HG02798 (cell line): ENCODE measurements at regions not wholly inside any gene's neighbourhood (a gene's known extent, or its start where the extent isn't known, plus 50 kb on each side); places are given as distances from the start of the nearest gene placed in this dataset.

Experiments
- ATAC-seq: cut with Tn5 transposase; IDR thresholded peaks from one replicate; pipeline ENCODE4 v1.9.1; 2021; ENCODE audit warnings: mild to moderate bottlenecking; ENCODE audit not compliant: unreplicated experiment, poor library complexity

DNA sequence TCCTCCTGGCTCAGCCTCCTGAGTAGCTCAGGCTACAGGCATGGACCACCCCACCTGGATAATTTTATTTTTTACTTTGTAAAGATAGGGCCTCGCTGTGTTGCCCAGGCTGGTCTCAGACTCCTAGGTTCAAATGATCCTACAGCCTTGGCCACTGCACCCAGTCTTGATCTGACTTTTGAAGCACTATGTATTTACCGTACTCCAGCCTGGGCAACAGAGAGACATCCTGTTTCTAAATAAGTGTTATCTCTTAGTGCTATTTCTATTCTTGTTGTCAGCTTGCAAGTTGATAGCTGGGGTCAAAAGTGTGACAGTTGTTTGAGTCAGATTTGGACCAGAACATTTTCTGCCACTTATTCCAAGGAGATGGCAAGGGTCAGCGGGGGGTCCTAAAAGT lies 486.4 kb downstream of the NPIPA7 start:
- no peak for ATAC-seq

DNA sequence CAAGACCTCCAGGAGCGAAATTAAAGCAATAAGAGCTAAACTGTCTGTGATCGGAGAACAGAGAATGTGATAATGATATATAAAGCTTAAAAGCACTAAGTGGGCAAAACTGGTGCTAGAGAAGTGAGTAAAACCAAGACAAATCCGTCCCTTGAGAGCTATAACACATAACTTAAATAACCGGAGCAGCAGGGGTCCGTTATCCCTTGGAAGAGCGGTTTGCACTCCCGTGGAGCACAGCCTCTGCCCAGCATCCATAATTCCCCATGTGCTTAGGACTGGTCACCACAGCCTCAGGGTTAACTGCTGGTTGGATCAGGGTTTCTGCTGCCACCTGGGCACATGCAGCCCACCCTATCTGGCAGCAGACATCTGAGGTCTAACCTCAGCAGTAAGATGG lies 489.0 kb downstream of the NPIPA7 start:
- no peak for ATAC-seq

DNA sequence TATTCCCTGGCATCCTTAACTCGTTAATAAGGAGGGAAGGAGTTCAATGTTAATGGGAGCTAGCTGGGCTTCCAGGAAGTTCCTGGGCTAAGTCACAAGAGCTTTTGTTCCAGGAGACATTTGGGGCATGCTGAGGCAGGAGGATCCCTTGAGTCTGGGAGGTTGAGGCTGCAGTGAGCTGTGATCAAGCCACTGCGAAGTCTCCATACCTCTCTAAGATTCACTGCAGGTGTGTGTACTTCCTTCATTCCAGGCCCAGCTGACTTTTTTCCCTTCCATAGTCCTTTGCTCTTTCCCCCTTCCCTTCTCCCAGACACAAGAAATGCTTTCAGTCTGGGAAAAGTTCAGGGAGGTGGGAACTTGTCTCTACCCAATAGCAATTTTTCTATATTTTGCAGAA lies 489.8 kb downstream of the NPIPA7 start:
- ATAC-seq = no peak

DNA sequence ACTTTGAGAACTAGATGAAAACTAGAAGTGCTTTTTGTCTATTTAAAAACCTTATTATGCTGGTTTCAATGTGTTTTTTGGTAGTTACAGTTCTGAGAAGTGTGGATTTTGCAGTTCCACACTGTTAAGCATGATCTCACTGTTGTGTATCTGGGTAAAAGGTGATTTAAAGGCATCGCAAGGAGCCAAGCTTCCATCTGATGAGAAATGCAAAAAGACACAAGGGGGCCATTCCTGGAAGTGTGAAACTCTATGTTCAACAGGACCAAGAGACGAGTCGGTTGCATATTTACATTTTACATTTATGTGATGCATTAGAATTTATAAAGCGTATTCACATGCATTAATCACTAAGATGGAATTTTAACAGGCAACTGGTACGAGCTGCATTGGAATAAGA lies 490.8 kb downstream of the NPIPA7 start:
- no peak for ATAC-seq

DNA sequence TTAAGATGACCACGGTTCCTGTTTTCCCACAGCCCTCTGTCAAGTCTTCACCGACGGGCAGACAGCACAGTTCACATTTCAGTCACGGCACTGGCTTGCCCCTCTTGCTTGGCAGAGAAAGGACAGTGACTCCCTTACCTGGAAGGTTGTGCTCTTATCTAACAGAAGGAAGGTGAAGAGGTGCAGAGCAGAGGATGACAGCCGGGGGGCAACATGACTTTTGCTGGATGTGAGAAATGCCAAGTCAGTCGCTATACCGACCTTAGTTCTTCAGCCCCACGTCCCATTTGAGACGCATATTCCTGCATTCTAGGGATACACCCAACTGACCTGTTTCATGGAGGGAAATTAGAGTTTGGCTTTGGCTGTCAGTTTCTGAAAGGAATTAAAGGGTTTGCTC lies 492.3 kb downstream of the NPIPA7 start:
- ATAC-seq = no peak

DNA sequence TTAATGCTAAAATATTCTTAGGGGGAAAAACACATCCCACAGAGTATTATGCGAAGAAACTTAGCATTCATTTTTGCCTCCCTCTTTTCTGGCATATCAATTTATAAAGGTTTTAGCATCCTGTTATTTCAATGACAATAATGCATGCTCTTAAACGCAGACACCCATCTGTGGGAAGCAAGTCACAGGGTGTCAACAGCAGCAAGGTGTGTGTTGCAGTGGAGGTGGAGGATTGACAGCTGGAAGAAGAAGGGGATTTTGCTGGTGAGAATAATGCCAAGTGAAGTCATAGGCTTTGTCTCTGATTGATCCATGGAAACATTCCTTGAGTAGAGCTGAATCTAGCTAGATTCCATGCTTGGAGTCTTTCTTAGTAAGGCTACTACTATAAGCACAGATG lies 498.1 kb downstream of the NPIPA7 start:
- no peak for ATAC-seq

DNA sequence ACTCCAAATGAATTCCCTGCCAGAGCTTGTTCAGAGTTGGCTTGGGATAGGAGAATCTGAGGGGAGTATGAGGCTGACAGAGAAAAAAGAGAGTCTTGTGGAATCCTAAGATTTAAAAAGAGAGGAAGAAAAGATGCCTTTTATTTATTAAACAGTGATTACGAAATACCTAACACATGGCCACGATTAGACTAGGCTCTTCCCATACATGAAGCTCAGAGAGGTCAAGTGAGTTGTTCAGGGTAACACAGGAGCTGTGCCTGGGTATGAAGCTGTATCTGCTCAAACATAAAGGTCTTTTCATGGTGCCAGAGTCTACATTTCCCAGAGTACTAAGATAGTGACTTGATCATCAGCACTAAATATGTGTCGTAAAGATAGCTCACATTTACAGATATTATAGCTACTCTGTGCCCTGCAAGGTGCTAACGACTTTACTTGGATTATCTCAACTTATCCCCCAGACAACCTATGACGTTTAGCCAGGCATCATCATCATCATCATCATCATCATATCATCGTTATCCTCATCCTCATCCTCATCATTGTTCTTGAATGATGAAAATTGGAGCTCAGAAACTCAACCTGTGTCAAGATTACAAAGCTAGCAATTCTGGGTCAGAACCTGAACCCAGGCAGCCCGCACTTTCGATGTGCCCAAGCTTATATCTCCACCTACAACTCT lies 500.8 kb downstream of the NPIPA7 start:
- ATAC-seq = no peak

DNA sequence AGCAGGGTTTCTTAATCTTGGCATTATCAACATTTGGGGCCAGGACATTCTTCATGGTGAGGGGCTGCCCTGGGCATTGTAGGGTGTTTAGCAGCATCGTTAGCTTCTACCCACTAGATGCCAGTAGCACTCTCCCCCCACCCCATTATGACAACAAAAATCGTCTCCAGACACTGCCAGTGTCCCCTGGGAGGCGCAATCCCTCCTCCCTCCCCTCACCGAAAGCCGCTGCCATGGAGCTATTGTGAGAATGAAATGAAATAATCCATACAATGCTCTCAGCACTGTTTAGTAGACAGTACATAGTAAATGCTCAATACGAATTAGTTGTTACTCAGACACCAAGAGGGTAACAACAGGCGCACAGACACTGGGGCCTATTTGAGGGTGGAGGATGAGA lies 502.9 kb downstream of the NPIPA7 start:
- ATAC-seq = no peak

DNA sequence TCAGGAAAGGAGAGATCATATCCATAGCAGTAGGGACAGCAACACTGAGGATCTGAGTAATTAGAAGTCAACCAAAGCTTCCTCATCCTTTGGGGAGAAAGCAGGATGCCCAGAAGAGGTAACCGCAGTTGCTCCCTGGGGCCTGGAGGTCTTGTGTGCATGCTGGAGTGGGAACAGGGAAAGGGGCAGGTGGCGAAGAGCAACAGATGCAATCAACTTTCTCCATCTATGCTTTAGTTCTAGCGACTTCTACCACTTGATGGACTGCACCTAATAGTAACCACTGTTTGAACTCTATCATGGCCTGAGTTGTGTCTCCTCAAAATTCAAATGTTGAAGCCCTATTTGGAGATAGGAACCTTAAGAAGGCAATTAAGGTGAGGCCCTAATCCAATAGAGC lies 503.8 kb downstream of the NPIPA7 start:
- no peak for ATAC-seq

DNA sequence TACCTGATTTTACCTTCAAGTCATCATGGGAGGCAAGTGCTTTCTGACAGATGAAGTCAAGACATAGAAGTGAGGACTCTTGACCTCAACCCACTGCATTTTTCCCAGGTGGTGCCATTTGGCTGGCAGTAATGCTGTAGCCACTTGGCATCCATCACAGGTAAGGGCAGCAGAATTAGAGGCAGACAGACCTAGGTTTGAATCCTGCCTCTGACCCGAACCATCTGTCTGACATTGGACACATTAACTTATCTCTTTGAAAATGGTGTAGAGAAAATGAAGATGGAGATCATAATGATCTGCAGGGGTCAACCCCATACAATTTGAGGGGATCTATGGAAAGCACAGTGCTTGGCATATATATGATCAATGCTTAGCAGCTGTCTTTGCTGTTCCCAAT lies 505.5 kb downstream of the NPIPA7 start:
- no peak for ATAC-seq

DNA sequence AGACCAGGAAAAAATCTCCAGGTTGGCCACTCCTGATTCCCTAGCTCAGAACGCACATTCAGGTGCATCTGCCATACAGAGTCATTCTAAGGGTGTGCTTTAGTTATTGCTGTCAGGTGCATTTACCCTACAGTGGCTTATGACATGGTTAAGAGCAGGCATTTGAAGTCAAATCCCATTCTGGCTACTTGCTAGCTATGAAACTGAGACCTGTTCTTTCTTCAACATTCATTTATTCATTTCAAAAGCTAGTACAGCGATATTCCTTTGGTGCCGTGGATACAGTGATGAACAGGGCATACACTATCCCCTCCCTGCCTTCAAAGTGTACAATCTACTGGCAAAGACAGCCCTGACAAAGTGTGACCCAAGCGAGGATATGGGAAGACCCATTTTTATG lies 508.3 kb downstream of the NPIPA7 start:
- no peak for ATAC-seq

DNA sequence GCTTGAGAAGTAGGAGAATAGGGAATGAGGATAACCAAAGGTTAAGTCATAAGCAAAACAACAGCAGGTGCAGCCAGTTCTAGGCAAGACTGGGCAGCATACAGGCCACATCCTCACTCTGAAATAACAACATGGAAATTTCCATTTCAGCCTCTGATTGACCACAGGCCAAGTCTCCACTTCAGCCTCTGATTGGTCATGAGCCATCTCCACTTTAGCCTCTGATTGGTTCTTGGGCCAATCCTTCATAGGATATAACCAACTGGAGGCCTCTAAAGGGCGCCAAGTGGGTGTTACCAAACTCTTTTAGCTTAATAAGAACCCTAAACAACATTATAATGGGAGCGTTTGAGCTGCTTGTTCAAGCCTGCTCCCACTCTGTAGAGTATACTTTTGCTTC lies 512.0 kb downstream of the NPIPA7 start:
- ATAC-seq = no peak

DNA sequence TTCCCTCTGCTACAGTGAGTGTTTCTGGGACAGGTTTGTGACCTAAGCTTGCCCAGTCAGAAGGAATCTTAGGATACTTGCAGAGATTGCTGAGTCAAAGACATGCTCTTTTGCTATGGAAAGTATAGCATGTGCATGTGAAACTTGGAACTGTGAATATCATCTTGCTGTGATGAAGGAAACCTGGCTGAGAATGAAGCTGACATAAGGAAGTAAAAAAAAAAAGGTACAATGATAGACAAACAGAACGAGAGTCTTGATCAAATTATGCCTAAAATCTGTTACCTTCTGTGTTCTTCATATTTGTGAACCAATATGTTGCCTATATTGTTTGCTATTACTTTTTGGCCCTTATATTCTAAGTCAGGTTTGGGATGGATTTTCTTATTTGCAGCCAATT lies 525.7 kb downstream of the NPIPA7 start:
- no peak for ATAC-seq

DNA sequence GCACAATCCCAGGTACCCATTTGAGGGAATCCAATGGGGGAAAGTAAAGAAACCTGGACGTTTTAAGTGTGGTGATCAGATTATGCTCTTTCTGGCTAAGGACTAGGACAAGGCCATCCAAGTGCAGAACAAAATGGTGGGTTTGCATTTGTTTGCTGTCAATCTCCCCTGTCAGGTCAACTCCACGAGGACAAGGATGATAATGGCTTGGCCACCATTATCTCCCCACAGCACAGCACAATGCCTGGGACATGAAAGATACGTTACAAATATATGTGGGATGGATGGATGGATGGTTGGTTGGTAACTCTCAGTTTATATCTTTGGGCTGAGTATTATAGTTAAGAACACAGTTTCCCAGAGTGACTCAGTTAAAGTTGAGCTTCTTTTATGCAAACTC lies 526.9 kb downstream of the NPIPA7 start:
- ATAC-seq = no peak

DNA sequence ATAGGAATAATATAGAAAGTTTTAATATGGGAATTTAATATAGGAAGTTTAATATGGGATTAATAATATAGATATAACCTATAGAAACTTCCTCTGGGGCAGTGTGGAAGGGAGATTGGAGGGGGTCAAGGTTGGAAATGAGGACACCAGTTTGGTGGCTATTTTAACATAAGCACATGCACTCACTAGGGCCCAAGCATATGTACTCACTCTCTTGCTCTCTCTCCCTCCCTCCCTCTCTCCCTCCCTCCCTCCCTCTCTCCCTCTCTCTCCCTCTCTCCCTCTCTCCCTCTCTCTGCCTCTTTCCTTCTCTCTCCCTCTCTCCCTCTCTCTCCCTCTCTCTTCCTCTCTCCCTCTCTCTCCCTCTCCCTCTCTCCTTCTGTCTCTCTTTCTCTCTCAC lies 528.1 kb downstream of the NPIPA7 start:
- no peak for ATAC-seq

DNA sequence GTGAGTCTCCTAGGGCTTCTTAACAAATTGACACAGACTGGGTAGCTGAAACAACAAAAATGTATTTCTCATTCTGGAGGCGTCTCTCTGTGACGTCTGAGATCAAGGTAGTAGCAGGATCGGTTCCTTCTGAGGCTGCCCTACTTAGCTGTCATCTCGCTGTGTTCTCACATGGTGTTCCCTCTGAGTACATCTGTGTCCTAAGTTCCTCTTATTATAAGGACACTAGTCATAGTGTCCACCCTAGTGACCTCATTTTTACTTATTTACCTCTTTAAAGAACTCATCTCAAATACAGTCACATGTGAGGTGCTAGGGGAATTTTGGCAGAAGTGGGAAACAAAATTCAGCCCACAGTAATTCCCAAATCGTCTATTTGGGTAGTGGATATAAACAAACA lies 529.1 kb downstream of the NPIPA7 start:
- no peak for ATAC-seq

DNA sequence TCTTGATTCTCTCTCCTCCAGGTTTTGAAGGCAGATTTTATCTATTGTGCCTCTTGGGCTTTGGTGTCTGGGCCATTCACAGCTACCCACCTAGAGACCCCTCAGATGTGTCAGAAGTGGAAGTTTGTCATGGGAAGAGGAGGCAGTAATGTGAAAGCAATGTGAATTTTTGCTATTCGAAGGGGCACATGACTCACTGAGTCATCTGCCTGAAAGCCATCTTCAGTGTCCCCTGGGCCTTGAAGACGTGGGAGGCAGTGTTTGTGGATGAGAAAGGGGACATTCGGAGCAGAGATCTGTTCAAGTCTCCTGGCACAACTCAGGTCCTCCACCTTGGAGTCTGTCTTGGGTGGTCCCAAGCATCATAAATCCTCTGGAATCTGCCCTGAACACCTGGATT lies 530.2 kb downstream of the NPIPA7 start:
- ATAC-seq = no peak

DNA sequence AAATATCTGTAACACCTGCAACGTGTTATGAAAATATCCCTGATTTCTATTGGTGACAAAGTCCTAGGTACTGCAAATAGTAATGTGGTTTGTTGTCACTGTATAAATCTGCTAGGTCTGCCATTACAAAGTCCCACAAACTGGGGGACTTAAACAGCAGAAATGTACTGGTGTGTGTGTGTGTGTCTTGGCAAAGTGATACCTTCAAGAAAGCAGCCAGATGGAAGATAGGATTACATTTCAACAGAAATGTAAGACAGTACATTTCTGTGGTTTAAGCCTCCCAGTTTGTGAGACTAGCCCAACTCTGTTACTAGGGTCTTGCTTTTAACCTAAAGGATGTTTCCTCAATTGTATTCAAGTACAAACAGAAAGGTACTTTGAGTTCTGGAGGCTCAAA lies 531.7 kb downstream of the NPIPA7 start:
- ATAC-seq = no peak

DNA sequence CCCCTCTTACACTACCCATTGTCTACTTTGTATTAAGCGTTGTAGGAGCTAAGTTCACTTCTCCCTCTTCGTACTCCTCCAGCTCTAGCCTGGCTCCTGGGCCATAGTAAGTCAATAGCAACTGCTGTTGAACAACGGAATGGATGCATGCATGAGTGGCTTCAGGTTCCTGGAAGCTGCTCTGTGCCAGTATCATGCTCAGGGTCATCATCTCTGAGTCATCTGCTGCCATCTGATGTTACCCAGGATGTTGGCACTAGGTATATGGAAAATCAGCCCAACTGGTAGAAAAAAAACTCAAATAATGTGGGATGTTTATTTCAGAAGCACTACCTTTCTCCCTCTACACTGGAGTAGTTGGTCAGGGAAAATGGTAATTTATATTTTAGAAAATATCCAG lies 536.8 kb downstream of the NPIPA7 start:
- no peak for ATAC-seq

DNA sequence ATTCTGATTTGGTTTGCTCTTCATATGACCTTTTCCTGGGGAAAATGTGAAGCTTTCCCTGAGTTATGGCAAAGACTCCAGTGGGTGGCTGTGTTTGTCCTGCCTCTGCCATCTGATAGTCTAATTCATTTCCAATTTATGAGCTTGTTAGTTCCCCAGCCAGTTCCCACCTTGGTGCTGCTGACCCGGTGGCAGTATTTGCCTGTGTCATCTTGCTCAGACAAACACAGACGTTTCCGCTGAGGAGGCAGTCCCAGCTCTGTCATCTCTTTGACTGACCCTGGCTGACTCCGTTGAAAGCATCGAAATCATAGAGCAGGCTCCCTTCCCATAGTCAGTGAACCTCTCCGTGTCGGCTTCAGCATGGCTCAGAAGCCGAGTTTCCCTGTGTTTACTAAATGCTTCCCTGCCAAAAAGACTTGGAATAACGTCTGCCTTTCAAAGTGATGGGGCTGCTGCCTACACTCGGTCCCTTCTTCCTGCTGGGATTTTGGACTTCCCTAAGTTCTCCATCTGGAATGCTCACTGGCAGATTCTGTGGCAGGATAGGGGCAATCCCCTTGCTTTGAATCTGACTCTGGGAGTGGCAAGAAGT lies 538.3 kb downstream of the NPIPA7 start:
- no peak for ATAC-seq

DNA sequence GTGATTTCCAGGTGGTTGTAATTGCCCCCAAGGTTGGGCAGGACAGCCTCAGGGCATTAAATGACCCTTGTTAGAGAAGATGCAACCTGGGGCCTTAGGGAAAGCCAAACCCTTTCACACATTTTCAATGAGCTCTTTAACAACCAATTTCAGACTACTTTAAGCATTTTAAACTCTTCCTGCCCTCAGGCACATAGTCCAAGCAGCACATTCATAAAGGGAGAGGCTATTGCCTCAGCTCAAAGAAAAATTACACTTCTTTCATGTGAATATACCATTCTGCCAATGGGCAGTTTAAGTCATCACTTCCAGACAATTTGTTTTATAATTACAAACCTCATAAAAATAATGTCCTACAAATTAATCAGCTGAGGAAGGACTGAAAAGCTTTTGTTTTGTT lies 544.5 kb downstream of the NPIPA7 start:
- no peak for ATAC-seq

DNA sequence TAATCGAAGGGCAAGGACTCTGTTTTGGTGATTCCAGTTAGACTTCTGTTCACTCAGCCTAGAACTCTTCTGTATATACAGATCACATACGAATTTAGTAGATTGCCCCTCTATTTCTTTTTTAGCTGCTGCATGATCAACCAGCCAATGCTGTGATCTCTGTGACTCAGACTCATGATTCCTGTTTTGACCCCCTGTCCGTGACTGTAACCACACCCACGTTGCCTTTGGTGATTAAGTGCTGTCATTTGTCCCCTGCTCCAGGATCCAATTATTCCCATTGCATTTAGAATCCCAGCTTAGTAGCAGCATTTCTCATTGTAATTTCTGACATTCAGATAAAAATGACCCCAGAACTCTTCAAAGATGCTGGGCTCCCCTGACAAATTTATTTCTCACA lies 545.7 kb downstream of the NPIPA7 start:
- no peak for ATAC-seq

DNA sequence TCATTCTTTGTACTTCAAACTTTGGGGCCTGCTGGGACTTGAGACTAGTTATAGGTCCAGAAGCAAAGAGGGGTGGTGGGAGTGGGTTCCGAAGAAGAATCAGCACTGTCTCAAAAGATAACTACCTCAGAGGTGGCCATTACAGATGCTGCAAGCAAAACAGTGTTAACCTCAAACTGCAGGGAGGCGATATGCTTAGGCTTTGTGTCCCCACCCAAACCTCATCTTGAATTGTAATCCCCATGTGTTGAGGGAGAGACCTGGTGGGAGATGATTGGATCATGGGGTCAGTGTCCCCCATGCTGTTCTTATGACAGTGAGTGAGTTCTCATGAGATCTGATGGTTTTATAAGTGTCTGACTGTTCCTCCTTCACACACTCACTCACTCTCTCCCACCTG lies 545.3 kb downstream of the XYLT1 start:
- ATAC-seq = no peak
